HG02763 (cell line): ENCODE measurements at regions not wholly inside any gene's neighbourhood (a gene's known extent, or its start where the extent isn't known, plus 50 kb on each side); places are given as distances from the start of the nearest gene placed in this dataset.

Experiments used
- ATAC-seq: cut with Tn5 transposase; IDR thresholded peaks from one replicate; pipeline ENCODE4 v1.9.1; 2021; ENCODE audit warnings: mild to moderate bottlenecking, moderate library complexity; ENCODE audit not compliant: unreplicated experiment

DNA sequence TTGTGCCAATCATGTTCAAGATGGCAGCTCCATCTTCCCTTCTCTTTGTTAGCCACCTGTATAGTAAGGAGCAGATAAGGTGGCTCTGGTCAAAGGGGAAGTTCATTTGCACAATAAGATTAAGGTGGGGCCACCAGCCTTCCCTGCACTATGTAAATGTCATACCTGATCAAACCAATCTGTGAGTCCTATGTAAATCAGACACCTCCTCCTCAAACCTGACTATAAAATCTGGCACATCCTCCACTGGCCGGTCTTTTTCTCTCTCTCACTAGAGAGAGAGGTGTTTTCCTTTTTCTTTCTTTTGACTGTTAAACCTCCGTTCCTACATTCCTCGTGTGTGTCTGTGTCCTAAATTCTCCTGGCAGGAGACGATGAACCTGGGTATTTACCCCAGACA is 572.5 kb upstream of the AADAT start:
- no peak for ATAC-seq

DNA sequence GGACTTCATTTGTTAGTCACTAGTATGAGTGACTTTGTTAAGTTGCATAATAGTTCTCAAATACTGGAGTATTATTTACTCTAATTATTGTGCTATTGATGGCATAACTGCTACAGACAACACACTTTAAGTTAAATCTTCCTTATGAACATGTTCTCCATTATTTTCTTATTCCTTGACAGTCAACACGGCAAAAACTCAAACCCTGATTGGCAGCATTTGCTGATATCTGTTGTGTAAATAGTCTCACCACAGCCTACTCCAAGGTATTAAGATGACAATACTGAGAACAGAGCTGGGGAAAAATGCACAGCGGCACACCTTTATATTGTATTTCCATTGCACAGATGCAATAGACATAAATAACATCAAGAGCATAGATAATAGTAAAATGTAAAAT is 568.0 kb upstream of the AADAT start:
- no peak for ATAC-seq

GRCh38 chr4:170656506-170656905 is 566.8 kb upstream of the AADAT start:
- no peak for ATAC-seq

DNA sequence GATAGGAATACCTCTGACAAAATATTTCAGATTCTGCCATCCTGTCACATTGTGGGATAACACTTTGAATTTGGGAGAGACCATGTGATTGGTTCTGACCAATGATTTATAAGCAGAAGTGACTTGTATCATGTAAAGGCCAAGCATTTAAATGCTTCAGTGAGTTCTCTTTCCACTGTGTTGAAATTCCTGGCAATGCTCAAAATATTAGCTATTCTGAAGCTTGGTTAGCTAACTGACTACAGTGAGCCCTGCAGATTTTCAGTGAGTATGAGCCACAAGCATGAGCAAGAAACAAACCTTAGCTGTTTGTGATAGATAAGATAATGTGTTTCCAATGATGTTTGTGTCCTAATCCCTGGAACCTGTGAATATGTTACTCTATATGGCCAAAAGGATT is 562.8 kb upstream of the AADAT start:
- ATAC-seq = no peak

DNA sequence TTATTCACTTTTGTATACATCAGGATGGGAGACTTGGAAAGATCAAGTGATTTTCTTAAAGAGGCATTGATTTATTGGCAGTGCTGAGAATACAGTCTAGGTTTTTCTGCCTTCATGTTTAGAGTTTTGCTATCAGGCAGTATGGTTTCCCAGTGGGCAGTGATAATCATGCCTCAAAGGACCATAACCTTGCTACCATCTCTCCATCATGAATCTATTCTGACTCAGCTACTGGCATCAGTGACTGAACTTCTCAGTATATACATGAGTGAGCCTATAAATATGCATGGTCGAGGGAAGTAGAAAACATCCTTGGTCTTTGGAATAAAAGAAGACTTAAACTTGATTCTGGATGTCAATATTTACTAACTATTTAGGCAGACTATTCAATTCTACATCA is 562.0 kb upstream of the AADAT start:
- no peak for ATAC-seq

DNA sequence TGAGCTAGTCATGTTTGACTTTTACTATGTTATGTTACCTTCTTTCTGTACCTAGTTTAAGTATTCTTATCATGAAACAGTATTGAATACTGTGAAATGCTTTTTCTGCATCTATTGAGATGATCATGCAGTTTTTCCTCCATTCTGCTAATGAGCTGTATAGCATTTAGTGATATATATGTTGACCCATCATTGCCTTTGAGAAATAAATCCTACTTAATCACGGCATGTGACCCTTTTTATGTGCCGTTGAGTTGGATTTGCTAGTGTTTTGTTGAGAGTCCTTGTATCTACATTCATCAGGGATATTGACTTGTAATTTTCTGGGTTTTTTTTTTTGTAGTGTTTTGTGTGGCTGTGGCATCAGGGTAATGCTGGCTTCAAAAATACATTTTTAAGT is 537.7 kb upstream of the AADAT start:
- ATAC-seq = no peak

- no peak for ATAC-seq
Observed at GRCh38 chr4:170623899-170624298, 534.1 kb upstream of the AADAT start.

DNA sequence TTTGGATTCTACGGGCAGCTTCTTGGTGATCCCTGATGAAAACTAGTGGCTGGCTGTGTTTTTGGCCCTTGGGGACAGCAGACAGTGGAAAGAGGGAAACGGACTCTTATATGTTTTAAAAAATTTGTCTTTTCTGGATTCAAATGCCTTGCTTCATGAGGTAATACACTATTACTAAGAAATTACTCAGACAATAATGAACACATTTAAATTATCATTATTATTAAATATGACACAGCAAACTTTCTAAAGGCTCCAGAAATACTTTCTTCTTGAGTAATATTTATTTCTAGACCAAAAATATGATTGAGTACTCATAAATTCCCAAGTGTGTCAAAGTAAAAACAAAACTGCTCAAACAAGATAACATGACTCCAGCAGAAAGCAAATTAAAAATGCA is 520.7 kb upstream of the AADAT start:
- no peak for ATAC-seq

- no peak for ATAC-seq
Observed at GRCh38 chr4:170599894-170600293, 510.1 kb upstream of the AADAT start.

- ATAC-seq = no peak
Observed at GRCh38 chr4:170591076-170591475, 501.3 kb upstream of the AADAT start.

- peak; percentile 89 for ATAC-seq
Observed at GRCh38 chr4:170589597-170590191, 499.9 kb upstream of the AADAT start.

DNA sequence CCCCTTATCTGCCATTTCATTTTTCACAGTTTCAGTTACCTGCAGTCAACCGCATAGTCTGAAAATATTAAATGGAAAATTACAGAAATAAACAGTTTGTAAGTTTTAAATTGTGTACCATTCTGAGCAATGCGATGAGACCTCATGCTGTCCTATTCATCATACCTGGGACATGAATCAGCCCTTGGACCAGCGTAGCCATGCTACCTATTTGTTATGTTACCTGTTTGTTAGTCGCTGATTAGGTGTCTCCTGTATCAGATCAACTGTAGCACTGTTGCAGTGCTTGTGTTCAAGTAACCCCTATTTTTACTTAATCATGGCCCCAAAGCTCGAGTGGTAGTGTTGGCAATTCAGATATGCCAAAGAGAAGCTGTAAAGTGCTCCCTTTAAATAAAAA is 492.2 kb upstream of the AADAT start:
- no peak for ATAC-seq

DNA sequence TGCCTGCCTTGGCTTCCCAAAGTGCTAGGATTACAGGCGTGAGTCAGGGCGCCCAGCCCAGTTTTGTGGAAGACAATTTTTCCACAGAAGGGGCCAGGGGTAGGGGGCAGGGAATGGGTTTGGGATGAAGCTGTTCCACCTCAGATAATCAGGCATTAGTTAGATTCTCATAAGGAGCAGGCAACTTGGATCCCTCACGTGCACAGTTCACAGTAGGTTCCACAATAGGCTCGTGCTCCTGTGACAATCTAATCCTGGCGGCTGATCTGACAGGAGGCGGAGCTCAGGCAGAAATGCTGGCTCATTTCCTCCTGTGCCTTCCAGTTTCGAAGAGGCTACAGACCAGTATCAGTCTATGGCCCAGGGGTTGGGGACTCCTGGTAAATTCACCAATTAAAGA is 491.6 kb upstream of the AADAT start:
- ATAC-seq = no peak

DNA sequence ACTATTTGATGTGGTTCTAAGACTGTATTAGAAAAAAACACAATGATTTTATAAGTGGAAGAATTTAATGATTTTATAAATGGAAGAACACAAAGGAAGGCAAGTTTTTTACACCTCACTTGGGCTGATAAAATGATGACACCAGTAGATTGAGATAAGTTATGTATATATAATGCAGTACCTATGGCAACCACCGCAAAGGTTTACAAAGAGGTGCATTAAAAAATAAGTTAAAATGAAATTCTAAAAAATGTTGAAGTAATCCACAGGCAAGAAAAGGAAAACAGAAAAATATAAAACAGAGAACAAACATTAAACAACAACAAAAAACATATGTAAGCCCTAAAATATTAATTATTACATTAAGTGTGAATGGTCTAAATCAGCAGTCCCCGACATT is 490.9 kb upstream of the AADAT start:
- ATAC-seq = no peak

DNA sequence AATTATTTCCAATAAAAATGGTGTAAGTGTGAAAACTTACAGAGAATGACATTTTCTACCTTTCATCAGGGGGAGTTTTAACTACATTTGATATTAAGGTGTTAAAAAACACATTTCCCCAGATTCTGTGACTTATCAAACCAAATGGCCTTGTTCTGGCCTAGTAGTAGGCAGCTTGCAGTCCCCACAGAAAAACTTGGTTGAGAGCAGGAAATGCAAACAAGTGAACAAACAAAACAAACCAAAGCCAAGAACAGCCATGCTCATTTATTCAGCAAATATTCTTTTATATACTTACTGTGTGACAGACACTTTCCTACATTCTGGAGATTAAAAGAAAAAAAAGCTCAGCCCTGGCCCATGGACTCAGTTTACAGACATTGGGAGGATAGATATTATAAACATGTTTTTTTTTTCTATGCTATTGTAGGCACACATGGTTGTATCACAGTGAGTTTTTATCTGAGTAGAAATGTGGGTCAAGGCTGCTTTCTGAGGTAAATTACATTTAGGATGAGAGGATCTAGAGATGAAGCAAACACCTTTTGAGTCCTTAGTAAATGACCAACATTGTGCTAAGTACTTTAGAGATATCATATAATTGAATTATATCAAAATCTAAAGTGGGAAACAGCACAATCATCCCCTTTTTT is 449.2 kb upstream of the AADAT start:
- ATAC-seq = no peak

DNA sequence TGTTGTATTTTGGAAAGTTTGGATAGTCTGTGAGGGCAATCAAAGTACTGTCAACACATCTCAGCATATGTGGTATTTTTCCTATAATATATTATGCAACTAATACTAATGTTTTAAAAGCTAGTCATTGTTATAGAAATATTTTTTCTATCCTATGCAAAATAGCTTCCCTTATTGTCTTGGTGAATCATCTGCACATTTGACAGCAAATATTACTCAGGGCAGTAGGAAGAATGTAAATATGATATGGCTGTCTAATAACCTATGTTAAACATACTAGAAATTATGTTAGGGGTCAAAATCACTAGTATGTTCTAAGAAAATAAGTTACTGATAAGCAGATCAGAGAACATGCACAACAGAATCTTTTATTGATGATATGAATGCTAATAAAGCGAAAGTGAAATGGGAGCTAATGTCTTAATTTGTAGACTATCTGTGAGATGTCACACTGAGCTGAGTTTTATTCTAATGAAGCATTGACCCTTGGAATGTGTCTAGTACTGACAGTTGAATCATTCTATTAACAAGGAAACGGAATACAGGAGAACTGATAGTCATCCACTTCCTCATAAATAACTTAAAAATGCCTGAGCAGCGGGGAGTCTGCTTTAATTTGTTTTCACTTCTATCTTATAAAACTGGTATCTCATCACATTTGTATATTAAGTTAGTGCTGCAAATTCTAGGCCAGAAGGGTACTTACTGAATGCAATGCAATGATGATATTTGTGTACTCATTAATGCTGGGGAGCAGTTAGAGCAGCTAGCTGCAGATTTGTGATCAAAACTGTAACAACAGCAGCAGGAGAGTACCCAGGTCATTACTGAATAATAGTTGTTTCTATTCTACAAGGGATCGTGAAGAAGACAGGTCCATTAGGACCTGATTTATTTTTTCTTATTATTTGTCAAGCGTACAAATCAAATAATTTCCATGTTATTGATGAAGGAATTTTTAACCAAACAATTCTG is 440.3 kb upstream of the AADAT start:
- ATAC-seq = no peak

DNA sequence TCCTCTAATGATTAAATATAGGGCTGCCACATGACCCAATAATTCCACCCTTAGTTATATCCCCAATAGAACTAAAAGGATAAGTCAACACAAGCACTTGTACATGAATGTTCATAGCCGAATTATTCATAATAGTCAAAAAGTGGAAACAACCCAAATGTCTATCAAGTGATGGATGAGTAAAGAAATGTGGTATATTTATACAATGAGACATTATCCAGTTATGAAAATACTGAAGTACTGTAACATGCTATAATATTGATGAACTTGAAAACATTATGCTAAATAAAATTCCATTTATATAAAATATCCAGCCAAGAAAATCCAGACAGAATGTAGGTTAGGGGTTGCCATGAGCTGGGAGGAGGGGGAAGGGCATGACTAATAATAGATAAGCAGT is 436.7 kb upstream of the AADAT start:
- ATAC-seq = no peak

DNA sequence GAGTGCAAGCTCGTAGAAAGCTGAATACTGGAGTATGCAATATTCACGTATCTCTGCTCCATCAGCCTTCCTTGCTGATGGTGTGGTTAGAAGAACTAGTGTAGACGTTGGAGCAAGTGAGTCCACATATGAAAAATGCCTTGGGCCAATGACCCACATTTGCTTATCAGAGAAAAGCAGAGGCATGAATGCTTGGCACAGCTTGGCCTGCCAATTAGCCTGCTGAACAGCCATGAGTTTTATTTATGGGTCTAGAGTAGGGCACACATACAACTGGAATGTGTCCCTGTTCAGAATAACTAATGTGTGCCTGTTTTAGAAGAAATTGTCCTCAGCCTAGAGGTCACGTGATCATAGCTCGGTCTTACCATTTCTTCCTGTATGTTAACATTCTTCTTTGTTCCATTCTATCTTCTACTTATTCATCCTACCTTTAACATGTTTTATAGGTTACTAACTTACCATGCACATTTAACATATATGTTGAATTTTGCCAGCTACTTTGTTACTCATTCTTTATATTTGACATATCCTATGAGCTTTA is 432.7 kb upstream of the AADAT start:
- ATAC-seq = no peak

DNA sequence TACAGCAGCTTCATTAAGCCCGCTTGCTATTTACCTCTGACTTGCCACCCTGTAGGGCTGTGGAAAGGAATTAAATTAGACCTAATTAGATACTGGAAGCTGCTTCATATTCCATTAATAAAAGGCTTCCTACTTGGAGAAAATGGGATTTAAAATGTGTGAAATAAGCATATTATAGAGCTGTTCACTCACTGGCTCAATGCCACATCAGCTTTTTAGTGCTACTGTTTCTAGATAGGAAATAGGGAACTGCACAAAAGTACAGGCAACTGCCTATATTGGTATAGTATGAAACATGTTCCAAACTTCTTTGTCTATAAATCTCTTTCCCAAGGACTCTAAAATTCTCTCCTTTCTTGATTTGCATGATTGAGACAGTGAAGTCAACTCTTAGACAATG is 407.9 kb upstream of the AADAT start:
- no peak for ATAC-seq

- ATAC-seq = no peak
Observed at GRCh38 chr4:170497112-170497511, 407.4 kb upstream of the AADAT start.

DNA sequence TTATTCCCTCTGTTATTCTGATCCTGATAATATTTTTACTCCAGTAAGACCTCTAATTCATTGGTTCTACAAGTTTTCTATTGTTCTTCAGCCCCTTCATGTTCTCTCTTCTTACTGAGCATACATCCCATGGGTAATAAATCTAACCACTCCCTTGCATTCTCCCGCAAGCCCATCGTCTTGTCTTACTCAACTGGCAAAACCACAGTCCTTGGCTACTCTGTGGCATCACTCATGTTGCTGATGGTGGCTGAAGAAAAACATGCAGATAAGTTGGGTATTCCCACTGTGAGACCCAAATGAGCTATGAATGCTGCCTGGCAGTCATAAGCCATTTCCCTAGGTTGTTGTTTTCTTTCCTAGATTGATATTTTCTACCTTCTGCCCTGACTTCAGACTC is 402.2 kb upstream of the AADAT start:
- ATAC-seq = no peak

DNA sequence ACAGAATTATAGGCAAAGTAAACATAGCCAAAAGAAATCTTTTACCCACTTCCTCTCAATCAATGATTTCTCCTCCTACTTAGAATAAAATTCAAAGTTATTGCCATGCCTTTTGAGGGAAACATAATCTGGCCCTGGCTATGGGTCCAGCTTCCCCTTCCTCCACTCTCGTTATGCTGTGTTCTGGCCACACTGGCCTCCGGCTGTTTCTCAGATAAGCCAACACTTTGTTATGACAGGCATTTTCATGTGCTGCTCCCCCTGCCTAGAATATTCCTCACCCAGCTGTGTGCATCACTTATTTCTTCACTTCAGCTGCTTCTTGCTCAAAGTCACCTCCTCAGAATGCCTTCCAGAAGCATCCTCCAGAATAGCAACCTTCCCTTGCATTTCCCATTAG is 386.6 kb upstream of the AADAT start:
- ATAC-seq = no peak
